ENCODE measurements at regions not wholly inside any gene's neighbourhood (a gene's known extent, or its start where the extent isn't known, plus 50 kb on each side); places are given as distances from the start of the nearest gene placed in this dataset.

DNA sequence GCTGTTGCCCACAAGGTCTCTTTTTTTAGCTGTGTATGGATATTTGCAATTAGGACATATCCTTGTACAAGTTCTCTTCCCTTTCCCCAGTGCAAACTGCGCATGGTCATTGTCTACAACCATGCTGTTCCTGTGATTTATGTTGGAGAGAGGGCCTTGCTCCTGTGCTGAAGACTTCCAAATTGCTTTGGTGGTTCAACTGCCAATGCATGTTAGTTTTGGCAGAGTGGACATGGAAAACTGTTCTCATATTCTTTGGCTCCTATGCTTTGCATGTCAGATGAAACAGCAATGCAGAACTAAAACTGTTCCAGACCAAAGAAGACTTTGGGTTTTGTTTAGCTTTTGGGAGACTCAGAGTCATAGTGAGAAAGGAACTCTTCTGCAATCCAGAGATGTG lies 148.8 kb upstream of the EDNRA start:
- Mint-ChIP-seq H3K4me3 (no peak overlapping the region), H3K9me3 (no peaks in the 10 kb centered on the region), H3K36me3 (ENCODE audit: insufficient read depth) (no peaks in the 10 kb centered on the region), H3K4me1 (ENCODE audit: low read depth) (no peaks in the 10 kb centered on the region), H3K27me3 (ENCODE audit: low read depth) (no peaks in the 10 kb centered on the region)
- DNase-seq (no peak), ATAC-seq (no peak)

DNA sequence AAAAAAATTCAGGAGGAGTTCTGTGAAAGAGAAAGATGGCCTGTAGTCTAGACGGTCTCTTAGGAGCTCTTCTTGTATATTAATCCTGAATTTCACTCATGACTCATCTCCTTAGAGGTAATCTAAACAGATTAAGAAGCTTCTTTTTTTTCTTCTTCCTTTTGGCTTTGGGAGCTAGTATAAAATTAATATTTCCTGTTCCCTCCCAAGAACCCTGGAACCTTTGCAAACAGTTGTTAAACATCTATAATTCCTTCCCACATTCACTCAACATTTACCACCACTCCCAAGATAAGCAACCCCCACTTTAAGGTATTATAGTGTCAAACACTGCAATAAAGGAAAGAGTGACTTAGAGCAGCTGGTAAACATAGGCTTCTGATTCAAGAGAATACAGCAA lies 146.4 kb upstream of the EDNRA start:
- Mint-ChIP-seq H3K36me3 (ENCODE audit: insufficient read depth) (no peaks in the 10 kb centered on the region), H3K27me3 (ENCODE audit: low read depth) (no peaks in the 10 kb centered on the region), H3K9me3 (no peaks in the 10 kb centered on the region), H3K4me1 (ENCODE audit: low read depth) (no peaks in the 10 kb centered on the region), H3K4me3 (no peak overlapping the region)
- ATAC-seq = no peak
- no peak for DNase-seq

DNA sequence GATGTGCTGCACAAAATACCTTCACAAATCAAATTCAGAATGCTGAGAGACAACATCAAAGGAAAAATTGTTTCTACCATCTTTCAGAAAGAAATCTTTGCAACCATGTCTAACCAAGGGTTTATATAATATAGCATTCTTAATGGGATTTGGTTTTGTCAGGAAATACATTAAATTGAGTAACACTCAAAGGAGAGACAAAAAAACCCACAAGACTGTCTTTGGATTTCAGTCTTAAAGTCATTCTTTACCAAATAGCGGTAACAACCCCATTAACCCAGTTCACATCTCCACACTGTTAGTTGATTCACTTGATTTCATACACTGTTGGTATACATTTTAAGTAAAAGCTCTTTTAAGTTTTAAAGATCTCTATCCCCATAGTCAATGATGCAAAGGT lies 145.7 kb upstream of the EDNRA start:
- ATAC-seq (no peak), DNase-seq (no peak)
- Mint-ChIP-seq H3K36me3 (ENCODE audit: insufficient read depth) (no peaks in the 10 kb centered on the region), H3K9me3 (no peaks in the 10 kb centered on the region), H3K4me1 (ENCODE audit: low read depth) (no peaks in the 10 kb centered on the region), H3K4me3 (no peak overlapping the region), H3K27me3 (ENCODE audit: low read depth) (no peaks in the 10 kb centered on the region)

DNA sequence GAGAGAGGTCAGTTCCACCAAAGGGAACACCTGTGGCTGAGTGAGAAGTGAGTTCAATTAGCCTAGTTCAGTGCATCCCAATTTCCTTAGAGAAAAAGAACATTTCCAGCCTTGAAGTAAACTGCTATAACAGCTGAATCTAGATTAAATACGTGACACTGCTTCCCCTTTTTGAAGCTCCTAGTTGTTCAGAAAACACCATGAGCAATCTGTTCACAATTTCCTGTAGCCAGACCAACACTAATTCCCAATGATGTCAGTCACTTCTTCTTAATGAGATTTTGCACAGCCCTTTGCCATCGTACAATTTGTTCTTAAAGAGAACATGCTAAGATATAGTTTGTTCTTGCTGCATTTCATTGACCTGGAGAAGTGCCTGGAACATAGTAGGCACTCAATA lies 144.6 kb upstream of the EDNRA start:
- ATAC-seq (no peak), DNase-seq (no peak)
- H3K4me1 Mint-ChIP-seq (ENCODE audit: low read depth) = no peaks in the 10 kb centered on the region
- H3K9me3 Mint-ChIP-seq = no peaks in the 10 kb centered on the region
- no peaks in the 10 kb centered on the region for H3K36me3 Mint-ChIP-seq (ENCODE audit: insufficient read depth)
- H3K4me3 Mint-ChIP-seq = no peak overlapping the region
- no peaks in the 10 kb centered on the region for H3K27me3 Mint-ChIP-seq (ENCODE audit: low read depth)

DNA sequence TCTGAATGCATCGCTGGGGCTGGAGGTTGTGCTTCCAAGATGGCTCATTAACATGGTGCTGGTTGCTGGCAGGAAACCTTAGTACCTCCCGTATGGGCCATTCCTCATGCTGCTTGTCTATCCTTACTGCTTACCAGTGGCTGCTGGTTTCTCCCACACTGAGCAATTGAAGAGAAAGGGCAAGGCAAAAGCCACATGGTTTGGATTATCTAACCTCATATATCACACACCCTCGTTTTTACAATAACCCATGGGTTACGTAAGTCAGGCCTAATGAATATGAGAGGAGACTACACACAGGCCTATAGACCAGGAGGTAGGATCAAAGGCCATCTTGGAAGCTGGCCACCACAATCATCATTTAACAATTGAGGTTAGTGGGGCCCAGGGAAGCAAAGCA lies 141.8 kb upstream of the EDNRA start:
- no peaks in the 10 kb centered on the region for H3K4me1 Mint-ChIP-seq (ENCODE audit: low read depth)
- H3K4me3 Mint-ChIP-seq = no peak overlapping the region
- H3K9me3 Mint-ChIP-seq = no peaks in the 10 kb centered on the region
- H3K27me3 Mint-ChIP-seq (ENCODE audit: low read depth) = no peaks in the 10 kb centered on the region
- ATAC-seq (no peak), DNase-seq (no peak)
- H3K36me3 Mint-ChIP-seq (ENCODE audit: insufficient read depth) = no peaks in the 10 kb centered on the region

DNA sequence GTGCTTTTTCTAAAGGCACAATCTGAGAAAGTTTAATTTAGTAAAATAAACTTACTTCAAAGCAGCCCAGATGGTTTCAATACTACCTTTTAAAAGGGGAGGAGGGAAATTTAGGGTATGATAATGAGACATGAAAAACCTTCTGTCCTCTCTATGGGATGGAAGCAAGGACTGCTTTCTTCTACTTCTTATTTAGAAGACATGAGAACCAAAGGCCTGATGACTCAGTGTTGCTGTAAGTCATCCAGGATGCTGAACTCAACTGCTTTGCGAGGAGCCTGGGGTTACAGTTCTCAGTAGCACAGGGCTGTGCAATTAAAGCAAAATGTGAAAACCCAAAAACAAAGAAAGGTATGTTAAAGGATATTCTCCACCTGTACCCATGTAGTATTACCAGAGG lies 140.8 kb upstream of the EDNRA start:
- Mint-ChIP-seq H3K36me3 (ENCODE audit: insufficient read depth) (no peaks in the 10 kb centered on the region), H3K4me3 (no peak overlapping the region), H3K9me3 (no peaks in the 10 kb centered on the region), H3K27me3 (ENCODE audit: low read depth) (no peaks in the 10 kb centered on the region), H3K4me1 (ENCODE audit: low read depth) (no peaks in the 10 kb centered on the region)
- ATAC-seq = no peak
- DNase-seq = no peak

DNA sequence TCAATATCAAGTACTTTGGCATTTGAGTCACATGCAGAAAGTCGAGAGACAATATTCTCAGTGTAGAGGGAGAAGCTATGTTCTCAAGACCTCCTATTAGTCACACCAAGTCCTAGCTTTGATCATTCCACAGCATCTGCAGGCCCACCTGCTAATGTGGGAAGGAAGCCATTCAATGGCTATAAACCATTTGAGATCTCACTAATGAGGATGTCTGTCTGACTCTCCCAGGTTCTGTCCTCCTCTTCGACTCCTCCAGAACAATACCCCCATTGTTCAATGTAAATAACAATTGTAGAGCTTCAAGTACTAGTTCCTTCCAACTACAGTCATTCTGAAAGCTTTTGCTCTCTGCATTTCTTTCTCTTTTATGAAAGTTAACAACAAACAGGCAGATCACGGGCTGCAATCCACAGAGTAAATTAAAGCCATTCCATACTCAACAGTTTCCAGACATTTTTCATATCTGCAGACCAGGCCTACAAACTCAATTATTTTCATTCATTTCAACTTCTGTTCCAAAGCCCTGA lies 140.2 kb upstream of the EDNRA start:
- no peaks in the 10 kb centered on the region for H3K27me3 Mint-ChIP-seq (ENCODE audit: low read depth)
- H3K4me3 Mint-ChIP-seq = no peak overlapping the region
- no peak for ATAC-seq

DNA sequence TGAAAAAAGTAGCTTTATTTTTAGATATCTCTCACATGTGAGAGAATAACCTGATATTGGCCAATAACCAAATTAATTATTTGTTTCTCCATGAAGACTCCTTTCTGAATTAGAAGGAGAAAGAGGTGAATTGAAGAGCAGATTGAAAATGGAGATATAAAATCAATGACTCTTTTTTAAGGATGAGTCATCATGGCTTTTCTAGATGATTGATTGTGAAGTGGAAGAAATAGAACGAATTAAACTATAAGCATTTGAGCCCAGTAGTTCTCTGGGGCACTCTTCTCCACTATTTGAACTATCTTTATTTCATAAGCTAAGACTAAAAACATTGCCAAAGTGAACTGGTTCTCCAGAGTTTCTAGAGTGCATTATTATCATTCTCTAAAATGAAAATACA lies 137.2 kb upstream of the EDNRA start:
- Mint-ChIP-seq H3K36me3 (ENCODE audit: insufficient read depth) (no peaks in the 10 kb centered on the region), H3K4me3 (no peak overlapping the region), H3K4me1 (ENCODE audit: low read depth) (no peaks in the 10 kb centered on the region), H3K9me3 (no peaks in the 10 kb centered on the region), H3K27me3 (ENCODE audit: low read depth) (no peaks in the 10 kb centered on the region)
- no peak for DNase-seq
- no peak for ATAC-seq

More for the DNA sequence above, 140.2 kb upstream of the EDNRA start:
- Mint-ChIP-seq H3K36me3 (ENCODE audit: insufficient read depth) (no peaks in the 10 kb centered on the region), H3K9me3 (no peaks in the 10 kb centered on the region), H3K4me1 (ENCODE audit: low read depth) (no peaks in the 10 kb centered on the region)
- no peak for DNase-seq

DNA sequence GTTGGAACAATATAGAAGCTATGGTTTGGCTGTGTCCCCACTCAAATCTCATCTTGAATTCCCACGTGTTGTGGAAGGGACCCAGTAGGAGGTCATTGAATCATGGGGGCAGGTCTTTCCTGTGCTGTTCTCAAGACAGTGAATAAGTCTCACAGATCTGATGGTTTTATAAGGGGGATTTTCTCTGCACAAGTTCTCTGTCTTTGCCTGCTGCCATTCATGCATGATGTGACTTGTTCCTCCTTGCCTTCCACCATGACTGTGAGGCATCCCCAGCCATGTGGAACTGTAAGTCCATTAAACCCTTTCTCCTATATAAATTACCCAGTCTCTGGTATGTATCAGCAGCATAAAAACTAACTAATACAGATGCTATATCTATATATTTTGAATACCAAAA lies 135.2 kb upstream of the EDNRA start:
- DNase-seq = no peak
- no peak overlapping the region for H3K4me3 Mint-ChIP-seq
- H3K36me3 Mint-ChIP-seq (ENCODE audit: insufficient read depth) = no peaks in the 10 kb centered on the region
- H3K4me1 Mint-ChIP-seq (ENCODE audit: low read depth) = no peaks in the 10 kb centered on the region
- ATAC-seq = no peak
- no peaks in the 10 kb centered on the region for H3K27me3 Mint-ChIP-seq (ENCODE audit: low read depth)
- no peaks in the 10 kb centered on the region for H3K9me3 Mint-ChIP-seq

DNA sequence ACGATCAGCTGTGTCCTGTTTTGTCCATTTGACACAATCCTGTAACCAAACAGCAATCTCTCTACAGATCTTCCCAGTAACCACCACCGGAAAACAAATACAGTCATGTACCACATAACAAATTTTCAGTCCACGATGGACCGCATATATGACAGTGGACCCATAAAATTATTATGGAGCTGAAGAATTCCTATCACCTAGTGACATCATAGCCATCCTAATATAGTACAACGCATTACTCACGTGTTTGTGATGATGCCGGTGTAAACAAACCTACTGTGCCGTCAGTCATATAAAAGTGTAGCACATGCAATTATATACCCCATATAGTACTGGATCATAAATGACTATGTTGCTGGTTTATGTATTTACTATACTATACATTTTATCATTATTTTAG lies 133.7 kb upstream of the EDNRA start:
- H3K4me1 Mint-ChIP-seq (ENCODE audit: low read depth) = no peaks in the 10 kb centered on the region
- no peaks in the 10 kb centered on the region for H3K27me3 Mint-ChIP-seq (ENCODE audit: low read depth)
- ATAC-seq = no peak
- peaks cover 3% of the 10 kb centered on the region for H3K9me3 Mint-ChIP-seq
- no peaks in the 10 kb centered on the region for H3K36me3 Mint-ChIP-seq (ENCODE audit: insufficient read depth)
- no peak for DNase-seq
- no peak overlapping the region for H3K4me3 Mint-ChIP-seq

DNA sequence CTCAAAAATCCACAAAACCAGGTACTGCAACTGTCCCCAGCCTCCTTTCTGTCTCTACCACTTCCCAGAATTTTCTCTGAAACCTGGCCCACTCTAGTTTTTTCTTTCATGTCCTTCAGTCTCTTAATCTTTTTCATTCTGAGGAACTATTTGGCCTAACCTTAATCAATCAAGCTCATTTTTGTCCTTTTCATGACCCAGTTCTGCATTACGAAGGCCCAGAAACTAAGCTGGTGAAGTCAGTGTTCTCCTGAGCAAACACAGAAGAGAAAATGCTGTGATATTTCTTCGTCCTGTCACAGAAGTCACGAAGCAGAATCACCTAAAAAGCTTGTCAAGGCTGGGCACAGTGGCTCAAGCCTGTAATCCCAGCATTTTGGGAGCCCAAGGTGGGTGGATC lies 131.7 kb upstream of the EDNRA start:
- Mint-ChIP-seq H3K36me3 (ENCODE audit: insufficient read depth) (no peaks in the 10 kb centered on the region), H3K4me1 (ENCODE audit: low read depth) (no peaks in the 10 kb centered on the region), H3K27me3 (ENCODE audit: low read depth) (no peaks in the 10 kb centered on the region), H3K4me3 (no peak overlapping the region), H3K9me3 (peaks cover 8% of the 10 kb centered on the region)
- DNase-seq = no peak
- no peak for ATAC-seq

DNA sequence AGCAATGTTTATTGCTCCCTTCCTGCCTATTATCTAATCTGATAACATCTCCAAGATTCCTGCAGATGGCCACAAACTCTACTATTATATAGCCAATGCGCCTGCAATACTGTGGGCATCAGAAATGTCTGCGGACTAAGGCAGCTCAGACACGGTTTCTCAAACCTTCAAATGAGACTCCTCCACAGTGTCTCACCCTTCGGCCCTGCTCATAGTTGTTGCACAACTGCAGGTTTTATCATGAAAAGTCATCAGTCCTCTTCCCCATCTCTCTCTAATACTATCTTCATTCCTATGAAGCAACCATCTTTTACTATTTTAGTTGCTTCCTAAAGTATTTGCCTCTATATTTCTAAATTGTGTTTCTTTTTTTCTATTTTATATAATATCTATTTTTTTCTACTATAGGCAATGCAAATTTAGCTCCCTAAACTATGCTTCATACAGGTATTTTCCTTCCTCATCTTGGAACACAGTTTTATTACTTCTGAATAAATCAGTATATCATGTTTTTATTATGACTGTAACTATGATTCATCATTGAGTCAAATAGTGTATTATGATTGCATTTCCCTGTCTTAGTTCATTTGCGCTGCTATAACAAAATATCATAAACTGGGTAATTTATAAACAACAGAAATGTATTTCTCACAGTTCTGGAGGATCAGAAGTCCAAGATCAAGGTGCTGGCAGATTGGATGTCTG lies 129.7 kb upstream of the EDNRA start:
- Mint-ChIP-seq H3K27me3 (ENCODE audit: low read depth) (no peaks in the 10 kb centered on the region), H3K4me3 (no peak overlapping the region), H3K4me1 (ENCODE audit: low read depth) (no peaks in the 10 kb centered on the region), H3K9me3 (peaks cover 8% of the 10 kb centered on the region), H3K36me3 (ENCODE audit: insufficient read depth) (no peaks in the 10 kb centered on the region)
- DNase-seq (no peak), ATAC-seq (no peak)

DNA sequence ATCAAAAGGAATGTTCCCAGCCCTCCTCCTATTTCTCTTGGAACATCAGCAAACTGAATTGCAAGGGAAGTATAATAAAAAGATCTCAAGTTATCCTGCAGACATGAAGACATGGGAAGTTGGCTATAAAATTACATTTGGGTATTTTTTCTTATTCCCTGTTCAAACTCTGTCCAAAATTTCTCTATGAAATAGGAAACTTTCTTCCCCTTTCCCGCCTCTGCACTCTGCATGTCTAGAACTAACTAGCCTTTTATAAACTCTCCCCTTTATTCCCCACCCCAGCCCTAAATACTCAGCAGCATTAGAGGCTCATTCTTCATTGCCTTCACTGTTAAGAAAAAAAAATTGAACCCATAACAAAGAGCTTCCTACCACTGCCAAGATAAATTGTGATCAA lies 126.7 kb upstream of the EDNRA start:
- ATAC-seq (no peak), DNase-seq (no peak)
- no peaks in the 10 kb centered on the region for H3K4me1 Mint-ChIP-seq (ENCODE audit: low read depth)
- no peaks in the 10 kb centered on the region for H3K36me3 Mint-ChIP-seq (ENCODE audit: insufficient read depth)
- H3K27me3 Mint-ChIP-seq (ENCODE audit: low read depth) = no peaks in the 10 kb centered on the region
- H3K9me3 Mint-ChIP-seq = peaks cover 8% of the 10 kb centered on the region
- no peak overlapping the region for H3K4me3 Mint-ChIP-seq

DNA sequence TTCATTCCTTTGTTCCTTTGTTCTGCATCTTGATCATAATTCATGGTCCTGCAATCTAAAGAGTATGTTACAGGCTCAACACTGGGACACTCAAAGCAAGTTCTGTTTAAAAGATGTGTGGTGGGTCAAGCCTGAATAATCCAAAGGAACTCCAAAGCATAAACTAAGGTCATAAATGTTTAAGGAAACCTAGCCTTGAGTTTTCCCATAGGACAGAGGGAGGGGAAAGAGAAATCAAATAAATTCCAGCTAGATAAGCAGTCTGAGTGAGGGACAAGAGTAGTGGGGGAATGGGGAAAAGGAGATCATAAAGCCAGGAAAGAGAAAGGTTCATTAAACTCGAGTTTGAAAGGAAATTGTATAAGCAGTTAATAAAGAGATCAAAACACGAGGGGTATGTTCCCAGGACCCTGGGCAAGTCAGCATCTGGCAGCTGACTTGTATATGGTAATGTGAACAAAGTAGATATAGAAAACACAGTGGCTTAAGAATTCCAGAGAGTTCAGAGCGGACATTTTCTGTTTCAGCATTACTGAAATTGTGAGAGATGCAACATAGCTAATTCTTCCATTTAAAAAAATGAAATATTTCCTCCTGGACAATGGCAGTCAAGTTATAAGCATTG lies 125.8 kb upstream of the EDNRA start:
- peaks cover 8% of the 10 kb centered on the region for H3K9me3 Mint-ChIP-seq

DNA sequence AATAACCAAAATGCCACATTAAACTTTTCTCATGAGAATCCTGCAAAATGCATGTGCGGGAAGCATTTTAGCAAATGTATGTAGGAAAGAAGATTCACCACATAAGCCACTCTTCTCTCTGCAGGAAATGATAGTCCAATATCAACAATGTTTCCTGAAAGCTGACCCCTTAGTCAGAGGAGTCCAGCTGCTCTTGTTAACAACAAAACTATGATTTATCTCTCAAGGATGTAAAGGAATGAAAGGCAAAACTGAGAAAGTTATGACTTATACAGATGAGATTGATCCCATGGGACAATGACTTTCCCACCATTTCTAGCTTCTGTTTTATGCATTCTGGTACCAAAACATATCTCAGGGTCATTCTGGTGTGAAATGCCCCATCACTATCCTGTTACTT lies 125.0 kb upstream of the EDNRA start:
- DNase-seq = no peak
- no peaks in the 10 kb centered on the region for H3K36me3 Mint-ChIP-seq (ENCODE audit: insufficient read depth)
- H3K4me3 Mint-ChIP-seq = no peak overlapping the region
- no peaks in the 10 kb centered on the region for H3K4me1 Mint-ChIP-seq (ENCODE audit: low read depth)
- H3K27me3 Mint-ChIP-seq (ENCODE audit: low read depth) = no peaks in the 10 kb centered on the region
- ATAC-seq = no peak
- H3K9me3 Mint-ChIP-seq = peaks cover 8% of the 10 kb centered on the region

More for the DNA sequence above, 125.8 kb upstream of the EDNRA start:
- H3K27me3 Mint-ChIP-seq (ENCODE audit: low read depth) = no peaks in the 10 kb centered on the region
- no peak for DNase-seq
- H3K36me3 Mint-ChIP-seq (ENCODE audit: insufficient read depth) = no peaks in the 10 kb centered on the region
- ATAC-seq = no peak
- no peak overlapping the region for H3K4me3 Mint-ChIP-seq
- no peaks in the 10 kb centered on the region for H3K4me1 Mint-ChIP-seq (ENCODE audit: low read depth)

Data from activated T-cell treated with anti-CD3 and anti-CD28 coated beads, Interleukin-2, amount 50 U/mL, for 4 hours (primary cell).